SK-N-SH (cell line): ENCODE measurements at regions not wholly inside any gene's neighbourhood (a gene's known extent, or its start where the extent isn't known, plus 50 kb on each side); places are given as distances from the start of the nearest gene placed in this dataset.

Experiments
- CTCF ChIP-seq: fragments of 200-600 bp; sonication (generic); IDR thresholded peaks from 2 replicates; pipeline ENCODE4 v1.6.1; 2017; ENCODE audit warnings: antibody characterized with exemption, mild to moderate bottlenecking, moderate library complexity
- EP300 ChIP-seq, 2 experiments: IDR thresholded peaks; 2 replicates each; pipeline versions ENCODE4 v1.4.0 to v1.6.1; 2012; ENCODE audit warnings: borderline replicate concordance in 1 of 2, low read depth in 1 of 2, low read length in 1 of 2
- EZH2phosphoT487 ChIP-seq: fragments of 200-600 bp; sonication (generic); IDR thresholded peaks from 2 replicates; pipeline ENCODE4 v1.6.1; 2017; ENCODE audit warnings: low read depth, mixed run types, mild to moderate bottlenecking, antibody characterized with exemption, moderate library complexity, borderline replicate concordance
- GABPA ChIP-seq: IDR thresholded peaks from 2 replicates; pipeline ENCODE4 v1.4.0; 2012; ENCODE audit warnings: low read depth, mild to moderate bottlenecking
- JUND ChIP-seq: IDR thresholded peaks from 2 replicates; pipeline ENCODE4 v1.4.0; 2012
- POLR2AphosphoS5 ChIP-seq: IDR thresholded peaks from 2 replicates; pipeline ENCODE4 v1.6.1; 2012; ENCODE audit warnings: low read depth, low read length
- RAD21 ChIP-seq: IDR thresholded peaks from 2 replicates; pipeline ENCODE4 v1.6.1; 2012; ENCODE audit warnings: mild to moderate bottlenecking, low read length
- RCOR1 ChIP-seq: fragments of 150-350 bp; IDR thresholded peaks from 2 replicates; pipeline ENCODE4 v1.6.1; 2017; ENCODE audit warnings: antibody characterized with exemption, low read length
- SIN3A ChIP-seq: IDR thresholded peaks from 2 replicates; pipeline ENCODE4 v1.6.1; 2012; ENCODE audit warnings: low read depth, mild to moderate bottlenecking, low read length, moderate library complexity, borderline replicate concordance
- TAF1 ChIP-seq: IDR thresholded peaks from 2 replicates; pipeline ENCODE4 v1.6.1; 2012; ENCODE audit warnings: low read depth, mild to moderate bottlenecking, low read length, moderate library complexity, borderline replicate concordance
- TCF12 ChIP-seq: IDR thresholded peaks from 2 replicates; pipeline ENCODE4 v1.4.0; 2012
- YY1 ChIP-seq: IDR thresholded peaks from 2 replicates; pipeline ENCODE4 v1.4.0; 2012; ENCODE audit warnings: low read depth, mild to moderate bottlenecking
- ZBTB33 ChIP-seq: IDR thresholded peaks from 2 replicates; pipeline ENCODE4 v1.4.0; 2012; ENCODE audit warnings: low read depth, borderline replicate concordance
- TF ChIP-seq, protein P1 (sequence below): IDR thresholded peaks from 2 replicates; pipeline ENCODE4 v1.4.0; 2012; ENCODE audit warnings: low read depth

GRCh38 chr14:71267691-71268090, 360.4 kb downstream of the PCNX1 start:
- no peak for TF ChIP-seq JUND
- TF ChIP-seq CTCF, result no peak
- TF ChIP-seq SIN3A, result no peak
- no peak for TF ChIP-seq TAF1
- no peak for TF ChIP-seq GABPA
- TF ChIP-seq, protein P1, sequence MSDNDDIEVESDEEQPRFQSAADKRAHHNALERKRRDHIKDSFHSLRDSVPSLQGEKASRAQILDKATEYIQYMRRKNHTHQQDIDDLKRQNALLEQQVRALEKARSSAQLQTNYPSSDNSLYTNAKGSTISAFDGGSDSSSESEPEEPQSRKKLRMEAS, result no peak
- TF ChIP-seq POLR2AphosphoS5, result no peak
- TF ChIP-seq YY1, result no peak
- no peak for TF ChIP-seq EP300 (IDR thresholded peaks at IDR 0.05; ENCODE audit: borderline replicate concordance in 1 of 2, low read depth in 1 of 2, low read length in 1 of 2)
- TF ChIP-seq RCOR1, result no peak
- TF ChIP-seq EZH2phosphoT487, result no peak
- no peak for TF ChIP-seq RAD21
- no peak for TF ChIP-seq TCF12
- TF ChIP-seq ZBTB33, result no peak
